Body of pancreas (tissue), 4 donors: ENCODE measurements at regions not wholly inside any gene's neighbourhood (a gene's known extent, or its start where the extent isn't known, plus 50 kb on each side); places are given as distances from the start of the nearest gene placed in this dataset.

ENCODE experiments used
- CTCF ChIP-seq, 7 experiments: fragments of 450-650 bp in 4 of 7; fragments of 200-600 bp in 3 of 7; sonication (generic) in 3 of 7; IDR thresholded peaks; one replicate each; pipeline ENCODE4 v1.5.1; 2016 to 2019; ENCODE audit warnings: antibody characterized with exemption in 7 of 7
- POLR2A ChIP-seq, 3 donors: fragments of 450-650 bp; IDR thresholded peaks; one replicate each; pipeline ENCODE4 v1.6.1; 2016; ENCODE audit warnings: antibody characterized with exemption in 3 of 3, mild to moderate bottlenecking in 2 of 3

GRCh38 chr9:115687356-115687755, 466.2 kb upstream of the PAPPA start:
- TF ChIP-seq CTCF (IDR thresholded peaks at IDR 0.05) (no peak), POLR2A (IDR thresholded peaks at IDR 0.05) (no peak)
